OCI-LY1 (cell line): ENCODE measurements at regions not wholly inside any gene's neighbourhood (a gene's known extent, or its start where the extent isn't known, plus 50 kb on each side); places are given as distances from the start of the nearest gene placed in this dataset.

ENCODE experiments used
- CTCF ChIP-seq: fragments of 200-600 bp; sonication (generic), shearing (Covaris generic); IDR thresholded peaks from 2 replicates; pipeline ENCODE4 v1.5.1; 2017; ENCODE audit warnings: mild to moderate bottlenecking, antibody characterized with exemption, low read length, moderate library complexity, mixed read lengths
- EZH2 ChIP-seq: fragments of 200-600 bp; sonication (generic), shearing (Covaris generic); IDR thresholded peaks from 2 replicates; pipeline ENCODE4 v1.8.0; 2017; ENCODE audit warnings: borderline replicate concordance, mixed run types, mild to moderate bottlenecking, antibody characterized with exemption, low read length, moderate library complexity, mixed read lengths

- TF ChIP-seq EZH2 (no peak), CTCF (no peak)
Observed at GRCh38 chr14:98937021-98937420, 335.0 kb downstream of the BCL11B start.
